ENCODE measurements at regions not wholly inside any gene's neighbourhood (a gene's known extent, or its start where the extent isn't known, plus 50 kb on each side); places are given as distances from the start of the nearest gene placed in this dataset.

GRCh38 chr1:164325786-164326185 lies 233.2 kb upstream of the PBX1 start:
- TF ChIP-seq CTCF (IDR thresholded peaks at IDR 0.05) (no peak), ZFX (IDR thresholded peaks at IDR 0.05; ENCODE audit: borderline replicate concordance) (no peak)

Data from 22Rv1 (cell line).